Breast epithelium (tissue), 3 donors: ENCODE measurements at regions not wholly inside any gene's neighbourhood (a gene's known extent, or its start where the extent isn't known, plus 50 kb on each side); places are given as distances from the start of the nearest gene placed in this dataset.

Experiments
- CTCF ChIP-seq, 3 donors: fragments of 450-650 bp; IDR thresholded peaks; one replicate each; pipeline ENCODE4 v1.5.1; 2016 to 2017; ENCODE audit warnings: antibody characterized with exemption in 3 of 3, mild to moderate bottlenecking in 3 of 3, moderate library complexity in 3 of 3
- POLR2A ChIP-seq: fragments of 450-650 bp; IDR thresholded peaks from one replicate; pipeline ENCODE4 v1.6.1; 2016; ENCODE audit warnings: antibody characterized with exemption, mild to moderate bottlenecking, moderate library complexity
- POLR2AphosphoS5 ChIP-seq, 3 donors: sonication (generic); formaldehyde crosslinking; IDR thresholded peaks; one replicate each; pipeline ENCODE4 v1.6.1; 2017; ENCODE audit warnings: antibody characterized with exemption in 3 of 3

DNA sequence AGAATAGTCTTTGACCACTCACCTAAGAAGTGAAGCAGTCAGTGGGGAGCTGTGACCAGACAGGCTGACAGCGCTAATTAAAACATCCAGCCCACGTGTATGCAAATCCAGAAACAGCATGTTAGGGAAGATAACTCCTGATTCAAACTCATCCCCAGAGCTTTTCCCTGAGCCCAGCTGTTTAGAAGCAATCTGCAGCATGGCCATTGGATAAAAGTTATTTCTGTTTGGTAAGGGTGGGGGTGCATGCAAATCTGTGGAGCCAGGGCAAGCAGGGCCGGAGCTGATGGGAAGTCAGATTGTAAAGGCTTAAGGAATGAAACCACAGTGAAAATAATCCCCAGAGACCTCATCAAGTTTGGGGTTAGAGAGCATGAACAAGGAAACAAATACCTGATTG lies 247.9 kb upstream of the KIRREL3 start:
- TF ChIP-seq POLR2A (no peak), CTCF (IDR thresholded peaks at IDR 0.05) (no peak), POLR2AphosphoS5 (IDR thresholded peaks at IDR 0.05) (no peak)
